ENCODE measurements at regions not wholly inside any gene's neighbourhood (a gene's known extent, or its start where the extent isn't known, plus 50 kb on each side); places are given as distances from the start of the nearest gene placed in this dataset.

DNA sequence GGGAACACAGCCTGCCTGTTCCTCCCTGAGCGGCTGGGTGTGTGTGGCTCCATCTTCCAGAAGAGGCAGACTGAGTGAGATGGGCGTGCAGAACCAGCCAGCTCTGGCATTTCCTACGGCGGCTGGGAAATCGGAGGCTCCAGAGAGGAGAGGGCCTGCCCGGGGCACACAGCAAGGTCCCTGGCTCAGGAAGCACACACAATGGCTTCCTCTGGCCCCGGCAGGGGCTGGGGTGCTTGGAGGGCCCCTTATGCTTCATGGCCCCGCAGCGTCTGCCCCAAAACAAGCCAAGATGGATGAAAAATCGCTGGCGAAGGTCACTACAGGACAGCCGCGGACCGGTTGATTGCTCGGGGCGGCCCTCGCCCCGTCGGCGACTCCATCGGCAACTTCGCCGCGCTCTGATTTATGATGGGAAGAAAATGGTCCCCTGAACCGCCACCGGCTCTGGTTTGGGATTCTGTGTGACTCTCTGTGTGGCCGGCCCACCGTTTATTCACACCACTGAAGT, 191.5 kb upstream of the C14orf180 start:
- intact Hi-C loops (cut with micrococcal nuclease) = no loop called here
- H3K27ac ChIP-seq (ENCODE audit: low read depth, low read length) = no peak overlapping the region
- H3K4me2 ChIP-seq (ENCODE audit: low read length) = no peak overlapping the region
- CTCF ChIA-PET = no interaction called here
- H2AFZ ChIP-seq (ENCODE audit: low read depth, low read length, poor library complexity, severe bottlenecking) = no peak overlapping the region
- no TSS peak for BruUV-seq (replicated peaks)
- RAD21 ChIA-PET (ENCODE audit: low non-redundant PET in 1 of 2, low total read pairs in 2 of 2, uncharacterized antibody in 2 of 2, unreplicated experiment in 2 of 2) = no interaction called here
- H3K36me3 ChIP-seq (ENCODE audit: control insufficient read depth in 1 of 2, insufficient read depth in 2 of 2, low read length in 2 of 2) = no peaks in the 10 kb centered on the region
- H3K79me2 ChIP-seq (ENCODE audit: insufficient read depth, low read length) = no peaks in the 10 kb centered on the region
- DNase-seq (ENCODE audit: low read depth, low spot score) (no peak), ATAC-seq (no peak)
- H3K9ac ChIP-seq (ENCODE audit: low read length) = no peak overlapping the region
- no peaks in the 10 kb centered on the region for H3K9me3 ChIP-seq (ENCODE audit: control insufficient read depth in 1 of 2, insufficient read depth in 1 of 2, low read depth in 1 of 2, low read length in 2 of 2)
- H4K20me1 ChIP-seq (ENCODE audit: insufficient read depth) = no peaks in the 10 kb centered on the region
- H3K4me3 ChIP-seq (replicated peaks in 1 of 2; ENCODE audit: low read depth in 1 of 2, low read length in 2 of 2) = no peak overlapping the region
- POLR2A ChIA-PET = no interaction called here
- no peaks in the 10 kb centered on the region for H3K9me2 ChIP-seq (ENCODE audit: insufficient read depth)
- no peaks in the 10 kb centered on the region for H3K27me3 ChIP-seq (ENCODE audit: insufficient read depth, low read length)
- H3K4me1 ChIP-seq (ENCODE audit: control insufficient read depth in 1 of 2, insufficient read depth in 2 of 2, low read length in 2 of 2) = no peaks in the 10 kb centered on the region
- TF ChIP-seq CBX3 (IDR thresholded peaks at IDR 0.05; ENCODE audit: low read depth) (no peak), EZH2 (IDR thresholded peaks at IDR 0.05) (no peak), CEBPB (IDR thresholded peaks at IDR 0.05; ENCODE audit: low read depth) (no peak), ZFX (IDR thresholded peaks at IDR 0.05) (no peak), YY1 (IDR thresholded peaks at IDR 0.05; ENCODE audit: extremely low read depth, insufficient replicate concordance, low read depth, low read length) (no peak), SP1 (IDR thresholded peaks at IDR 0.05; ENCODE audit: low read depth) (no peak), EGR1 (IDR thresholded peaks at IDR 0.05; ENCODE audit: low read depth) (no peak), POLR2AphosphoS5 (IDR thresholded peaks at IDR 0.05; ENCODE audit: low read depth, low read length) (no peak), ZNF274 (IDR thresholded peaks at IDR 0.05; ENCODE audit: low read depth, low read length) (no peak), FOSL1 (IDR thresholded peaks at IDR 0.05; ENCODE audit: low read depth) (no peak), SIN3A (IDR thresholded peaks at IDR 0.05; ENCODE audit: low read depth) (no peak), TCF7L2 (IDR thresholded peaks at IDR 0.05; ENCODE audit: borderline replicate concordance, extremely low read depth, insufficient read depth, insufficient read length) (no peak)
- TF ChIP-seq, protein P1, sequence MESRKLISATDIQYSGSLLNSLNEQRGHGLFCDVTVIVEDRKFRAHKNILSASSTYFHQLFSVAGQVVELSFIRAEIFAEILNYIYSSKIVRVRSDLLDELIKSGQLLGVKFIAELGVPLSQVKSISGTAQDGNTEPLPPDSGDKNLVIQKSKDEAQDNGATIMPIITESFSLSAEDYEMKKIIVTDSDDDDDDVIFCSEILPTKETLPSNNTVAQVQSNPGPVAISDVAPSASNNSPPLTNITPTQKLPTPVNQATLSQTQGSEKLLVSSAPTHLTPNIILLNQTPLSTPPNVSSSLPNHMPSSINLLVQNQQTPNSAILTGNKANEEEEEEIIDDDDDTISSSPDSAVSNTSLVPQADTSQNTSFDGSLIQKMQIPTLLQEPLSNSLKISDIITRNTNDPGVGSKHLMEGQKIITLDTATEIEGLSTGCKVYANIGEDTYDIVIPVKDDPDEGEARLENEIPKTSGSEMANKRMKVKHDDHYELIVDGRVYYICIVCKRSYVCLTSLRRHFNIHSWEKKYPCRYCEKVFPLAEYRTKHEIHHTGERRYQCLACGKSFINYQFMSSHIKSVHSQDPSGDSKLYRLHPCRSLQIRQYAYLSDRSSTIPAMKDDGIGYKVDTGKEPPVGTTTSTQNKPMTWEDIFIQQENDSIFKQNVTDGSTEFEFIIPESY (IDR thresholded peaks at IDR 0.05; ENCODE audit: extremely low read depth, insufficient replicate concordance, low read length) = no peak
- TF ChIP-seq, protein P2, sequence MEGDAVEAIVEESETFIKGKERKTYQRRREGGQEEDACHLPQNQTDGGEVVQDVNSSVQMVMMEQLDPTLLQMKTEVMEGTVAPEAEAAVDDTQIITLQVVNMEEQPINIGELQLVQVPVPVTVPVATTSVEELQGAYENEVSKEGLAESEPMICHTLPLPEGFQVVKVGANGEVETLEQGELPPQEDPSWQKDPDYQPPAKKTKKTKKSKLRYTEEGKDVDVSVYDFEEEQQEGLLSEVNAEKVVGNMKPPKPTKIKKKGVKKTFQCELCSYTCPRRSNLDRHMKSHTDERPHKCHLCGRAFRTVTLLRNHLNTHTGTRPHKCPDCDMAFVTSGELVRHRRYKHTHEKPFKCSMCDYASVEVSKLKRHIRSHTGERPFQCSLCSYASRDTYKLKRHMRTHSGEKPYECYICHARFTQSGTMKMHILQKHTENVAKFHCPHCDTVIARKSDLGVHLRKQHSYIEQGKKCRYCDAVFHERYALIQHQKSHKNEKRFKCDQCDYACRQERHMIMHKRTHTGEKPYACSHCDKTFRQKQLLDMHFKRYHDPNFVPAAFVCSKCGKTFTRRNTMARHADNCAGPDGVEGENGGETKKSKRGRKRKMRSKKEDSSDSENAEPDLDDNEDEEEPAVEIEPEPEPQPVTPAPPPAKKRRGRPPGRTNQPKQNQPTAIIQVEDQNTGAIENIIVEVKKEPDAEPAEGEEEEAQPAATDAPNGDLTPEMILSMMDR (IDR thresholded peaks at IDR 0.05 in 2 of 3, conservative IDR thresholded peaks at IDR 0.05 in 1 of 3; ENCODE audit: borderline replicate concordance in 1 of 3, insufficient read depth in 1 of 3, low read depth in 2 of 3, low read length in 2 of 3) = no peak
- TF ChIP-seq, protein P3, sequence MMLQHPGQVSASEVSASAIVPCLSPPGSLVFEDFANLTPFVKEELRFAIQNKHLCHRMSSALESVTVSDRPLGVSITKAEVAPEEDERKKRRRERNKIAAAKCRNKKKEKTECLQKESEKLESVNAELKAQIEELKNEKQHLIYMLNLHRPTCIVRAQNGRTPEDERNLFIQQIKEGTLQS (IDR thresholded peaks at IDR 0.05) = no peak
